Spinal cord (tissue), 9 donors: ENCODE measurements at regions not wholly inside any gene's neighbourhood (a gene's known extent, or its start where the extent isn't known, plus 50 kb on each side); places are given as distances from the start of the nearest gene placed in this dataset.

Source experiments
- DNase-seq, 6 donors: peaks; one replicate each; pipeline versions ENCODE4 v3.0.0 to v3.0.0-alpha.2; 2013 to 2015; ENCODE audit warnings: low spot score in 6 of 6, low read depth in 4 of 6
- H3K27ac ChIP-seq: one replicate; pipeline ENCODE4 v1.5.1; 2013; ENCODE audit warnings: low read depth, low read length, control low read depth
- H3K27me3 ChIP-seq: one replicate; pipeline ENCODE4 v1.6.1; 2013; ENCODE audit warnings: low read length; ENCODE audit not compliant: control insufficient read depth, insufficient read depth
- H3K36me3 ChIP-seq: one replicate; pipeline ENCODE4 v1.6.1; 2013; ENCODE audit warnings: low read length; ENCODE audit not compliant: control insufficient read depth, insufficient read depth
- H3K4me1 ChIP-seq: one replicate; pipeline ENCODE4 v1.6.1; 2013; ENCODE audit warnings: low read length; ENCODE audit not compliant: control insufficient read depth, insufficient read depth
- H3K4me3 ChIP-seq: one replicate; pipeline ENCODE4 v1.5.1; 2013; ENCODE audit warnings: low read depth, low read length, control low read depth
- H3K9me3 ChIP-seq: one replicate; pipeline ENCODE4 v1.6.1; 2013; ENCODE audit warnings: low read length; ENCODE audit not compliant: control insufficient read depth, insufficient read depth
- WGBS: methylation state at CpG from one replicate; pipeline ENCODE4 v1.1.5; 2013; ENCODE audit warnings: missing lambda C conversion rate; ENCODE audit not compliant: insufficient coverage; 5-methylcytosine and 5-hydroxymethylcytosine counted together
- donor health status: healthy.

DNA sequence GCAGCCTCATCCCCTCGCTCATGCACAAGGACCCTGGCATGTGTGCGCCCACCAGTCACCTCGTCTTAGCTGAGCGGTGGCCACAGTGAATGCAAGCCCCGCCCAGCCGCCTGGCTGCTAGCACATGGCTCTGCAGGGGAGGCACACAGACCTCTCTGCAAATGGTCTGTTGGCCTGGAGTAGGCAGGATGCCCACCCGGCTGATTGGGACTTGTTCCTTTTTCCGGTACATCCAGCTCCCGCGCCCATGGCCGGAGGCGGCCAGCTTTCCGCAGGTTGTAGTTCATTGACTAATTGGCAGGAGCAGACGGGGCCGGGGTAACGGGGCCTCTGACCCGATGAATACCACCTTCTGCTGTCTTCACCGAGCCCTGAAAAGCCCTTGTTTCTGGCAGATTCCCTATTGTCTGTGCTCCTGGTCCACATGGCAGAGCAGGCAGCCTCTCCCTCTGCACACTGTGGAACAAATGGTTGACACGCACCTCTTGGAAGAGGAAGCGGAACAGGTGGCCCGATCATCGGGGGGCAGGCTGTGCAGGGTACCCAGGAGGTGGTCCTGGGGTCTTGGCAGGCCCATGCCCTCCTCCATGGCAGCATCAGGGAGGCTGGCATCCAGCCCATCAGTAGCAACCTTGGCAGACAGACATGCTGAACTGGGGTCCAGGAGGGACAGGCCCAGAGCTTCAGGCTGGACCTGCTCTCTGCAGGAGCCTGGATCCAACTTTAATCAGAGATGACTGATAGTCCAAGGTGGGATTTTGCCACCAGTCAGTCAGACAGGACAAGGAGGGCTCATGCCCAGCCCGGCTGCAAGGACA lies 1512.0 kb downstream of the BRD1 start:
- H3K9me3 ChIP-seq, result peaks cover 4% of the 10 kb centered on the region
- H3K4me1 ChIP-seq, result peaks cover 16% of the 10 kb centered on the region
- H3K27ac ChIP-seq, result no peak overlapping the region
- peak in 2 of 6 donors; percentile 53 to 60 for DNase-seq
- peaks cover 5% of the 10 kb centered on the region for H3K27me3 ChIP-seq
- no peaks in the 10 kb centered on the region for H3K36me3 ChIP-seq
- 36% methylated on average over 23 of the region's 23 CpGs for WGBS
- no peak overlapping the region for H3K4me3 ChIP-seq

DNA sequence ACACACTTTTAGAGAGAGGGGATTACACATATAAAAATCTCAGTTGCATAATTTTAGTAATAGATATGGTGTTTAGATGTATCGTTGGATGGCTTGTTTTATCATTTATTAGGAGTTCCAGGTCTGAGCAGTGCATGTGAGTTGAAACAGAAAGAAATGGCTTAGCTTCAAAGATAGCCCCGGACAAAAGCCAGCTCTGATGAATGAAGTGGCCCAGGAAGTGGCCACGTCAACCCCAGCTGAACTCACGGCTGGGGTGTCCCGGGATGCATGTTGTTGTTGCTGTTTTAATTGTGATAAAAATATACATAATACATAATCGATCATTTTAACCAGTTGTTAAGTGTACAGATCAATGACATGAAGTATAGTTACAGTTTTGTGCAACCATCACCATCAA lies 1513.6 kb downstream of the BRD1 start:
- 59% methylated on average over 2 of the region's 6 CpGs for WGBS
- Histone ChIP-seq H3K9me3 (peaks cover 4% of the 10 kb centered on the region), H3K27ac (no peak overlapping the region), H3K36me3 (no peaks in the 10 kb centered on the region), H3K27me3 (peaks cover 3% of the 10 kb centered on the region), H3K4me3 (no peak overlapping the region), H3K4me1 (peaks cover 20% of the 10 kb centered on the region)
- no peak for DNase-seq

DNA sequence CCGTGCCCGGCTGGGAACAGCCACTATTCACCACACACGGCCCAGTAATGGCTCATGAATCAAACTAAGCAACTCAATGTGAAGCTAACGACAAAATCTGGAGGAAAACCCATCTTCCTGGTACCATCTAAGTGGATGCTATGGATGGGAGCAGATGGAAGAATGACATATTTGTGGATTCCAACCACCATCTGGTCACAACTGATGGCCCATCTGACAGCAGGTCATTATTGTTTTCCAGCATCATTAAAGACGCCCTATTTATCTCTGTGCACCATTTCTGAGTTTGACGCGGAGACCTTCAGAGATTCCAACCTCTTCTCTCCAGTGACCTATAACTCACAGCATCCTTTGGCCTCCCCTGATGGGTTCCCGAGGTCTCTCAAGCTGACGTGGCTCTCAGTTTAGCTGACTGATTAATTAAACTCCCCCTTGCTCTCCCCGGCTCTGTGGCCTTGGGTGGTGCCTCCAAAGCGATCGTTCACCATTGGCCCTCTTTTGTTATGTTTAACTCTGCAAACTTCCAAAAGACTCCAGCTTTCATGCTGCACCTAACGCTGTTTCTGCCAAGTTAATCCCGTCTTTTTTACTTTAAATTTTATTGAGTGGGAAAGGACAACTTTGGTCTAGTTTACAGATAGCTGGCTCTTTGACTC lies 1514.4 kb downstream of the BRD1 start:
- Histone ChIP-seq H3K27me3 (peaks cover 3% of the 10 kb centered on the region), H3K4me1 (peaks cover 20% of the 10 kb centered on the region), H3K27ac (no peak overlapping the region), H3K9me3 (peaks cover 4% of the 10 kb centered on the region), H3K4me3 (no peak overlapping the region), H3K36me3 (no peaks in the 10 kb centered on the region)
- peak in 1 of 6 donors; percentile 21 for DNase-seq
- 69% methylated on average over 6 of the region's 14 CpGs for WGBS

DNA sequence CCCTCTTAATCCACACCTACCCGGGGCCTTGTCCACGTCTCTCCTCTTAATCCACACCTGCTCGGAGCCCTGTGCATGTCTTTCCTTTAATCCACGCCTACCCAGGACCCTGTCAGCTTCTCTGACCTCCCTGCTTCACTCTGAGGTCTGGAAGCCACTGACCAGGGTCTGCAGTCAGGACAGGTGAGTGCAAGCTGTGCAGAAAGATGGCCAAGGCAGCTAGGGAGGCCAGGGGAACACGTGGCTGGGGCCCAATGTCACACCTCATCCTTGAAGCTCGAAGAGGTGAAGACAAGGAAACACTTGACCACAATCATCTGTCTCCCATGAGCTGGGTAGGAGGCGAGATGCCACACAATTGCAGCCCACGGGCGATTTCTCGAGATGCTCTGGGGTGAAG lies 1516.9 kb downstream of the BRD1 start:
- Histone ChIP-seq H3K4me3 (no peak overlapping the region), H3K36me3 (no peaks in the 10 kb centered on the region), H3K4me1 (peaks cover 19% of the 10 kb centered on the region), H3K9me3 (peaks cover 4% of the 10 kb centered on the region), H3K27me3 (no peaks in the 10 kb centered on the region), H3K27ac (no peak overlapping the region)
- no peak for DNase-seq
- 67% methylated on average over 4 of the region's 10 CpGs for WGBS

DNA sequence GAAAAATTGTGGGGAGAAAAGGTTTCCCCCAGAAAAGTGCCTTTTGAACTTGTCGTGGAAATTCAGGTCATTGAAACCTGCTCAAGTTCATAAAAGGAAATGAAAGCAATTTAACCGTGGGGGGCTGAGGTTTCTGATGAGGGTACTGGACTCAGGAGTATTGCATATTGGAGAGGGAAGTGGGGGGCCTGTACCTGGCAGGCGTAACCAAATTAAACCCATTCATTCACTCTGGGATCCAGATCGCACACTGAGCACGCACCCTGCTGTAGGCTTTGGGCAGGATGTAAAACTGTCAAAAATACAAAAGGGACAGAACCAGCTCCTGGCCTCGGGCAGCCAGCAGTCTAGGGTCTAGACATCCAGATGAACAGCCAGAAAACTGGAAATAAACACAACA lies 1517.4 kb downstream of the BRD1 start:
- no peaks in the 10 kb centered on the region for H3K27me3 ChIP-seq
- peak in 1 of 6 donors; percentile 74 for DNase-seq
- WGBS, result 56% methylated on average over 2 of the region's 6 CpGs
- no peaks in the 10 kb centered on the region for H3K36me3 ChIP-seq
- peaks cover 4% of the 10 kb centered on the region for H3K9me3 ChIP-seq
- H3K4me3 ChIP-seq, result no peak overlapping the region
- peaks cover 14% of the 10 kb centered on the region for H3K4me1 ChIP-seq
- H3K27ac ChIP-seq, result no peak overlapping the region

DNA sequence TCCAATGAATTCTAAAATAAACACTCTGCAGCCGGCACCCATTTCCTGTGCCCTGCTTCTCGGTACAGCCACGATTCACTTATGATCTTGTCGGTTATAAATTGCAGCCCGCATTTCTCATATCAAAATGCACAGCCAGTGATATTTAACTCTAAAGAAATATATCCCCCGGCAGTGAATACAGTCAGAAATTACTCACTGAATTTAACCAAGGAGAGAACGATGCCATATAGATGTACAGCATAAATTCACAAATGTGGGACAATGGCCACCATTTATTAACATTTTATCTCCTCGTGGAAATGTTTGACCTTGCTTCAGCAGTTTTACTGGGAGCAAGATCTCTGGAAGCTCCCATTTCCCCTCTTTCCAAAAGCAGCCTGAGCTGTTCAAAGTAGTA lies 1517.8 kb downstream of the BRD1 start:
- peaks cover 4% of the 10 kb centered on the region for H3K9me3 ChIP-seq
- DNase-seq, result peak in 1 of 6 donors; percentile 73
- H3K36me3 ChIP-seq, result no peaks in the 10 kb centered on the region
- H3K27ac ChIP-seq, result no peak overlapping the region
- H3K4me3 ChIP-seq, result no peak overlapping the region
- peaks cover 13% of the 10 kb centered on the region for H3K4me1 ChIP-seq
- no peaks in the 10 kb centered on the region for H3K27me3 ChIP-seq
- 50% methylated on average over 8 of the region's 8 CpGs for WGBS

DNA sequence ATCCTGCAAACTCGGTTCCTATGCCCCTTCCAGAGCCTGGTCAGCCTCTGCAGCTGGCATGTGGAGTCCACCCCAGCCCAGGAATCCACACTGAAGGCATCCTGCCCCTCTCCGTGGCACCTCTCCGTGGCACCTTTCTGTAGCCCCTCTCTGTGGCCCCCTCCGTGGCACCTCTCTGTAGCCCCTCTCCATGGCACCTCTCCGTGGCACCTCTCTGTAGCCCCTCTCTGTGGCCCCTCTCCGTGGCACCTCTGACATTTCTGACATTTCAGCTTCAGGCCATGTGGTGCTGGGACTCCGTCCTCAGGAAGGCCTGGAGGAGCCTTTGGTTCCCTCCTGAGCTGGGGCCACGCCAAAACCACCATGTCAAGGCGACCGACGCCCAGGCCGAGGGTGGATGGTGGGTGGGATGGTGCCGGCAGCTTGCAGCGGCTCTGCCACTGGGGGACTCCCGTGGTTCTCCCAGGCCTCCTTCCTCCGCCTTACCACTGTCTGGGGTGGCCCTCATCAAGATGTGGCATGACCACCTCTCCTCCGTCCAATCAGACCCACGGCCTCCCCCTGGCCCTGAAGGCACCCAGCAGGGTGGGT lies 1518.5 kb downstream of the BRD1 start:
- 90% methylated on average over 10 of the region's 18 CpGs for WGBS
- Histone ChIP-seq H3K4me3 (no peak overlapping the region), H3K9me3 (peaks cover 4% of the 10 kb centered on the region), H3K36me3 (no peaks in the 10 kb centered on the region), H3K4me1 (peaks cover 13% of the 10 kb centered on the region), H3K27ac (no peak overlapping the region), H3K27me3 (no peaks in the 10 kb centered on the region)
- DNase-seq, result no peak

DNA sequence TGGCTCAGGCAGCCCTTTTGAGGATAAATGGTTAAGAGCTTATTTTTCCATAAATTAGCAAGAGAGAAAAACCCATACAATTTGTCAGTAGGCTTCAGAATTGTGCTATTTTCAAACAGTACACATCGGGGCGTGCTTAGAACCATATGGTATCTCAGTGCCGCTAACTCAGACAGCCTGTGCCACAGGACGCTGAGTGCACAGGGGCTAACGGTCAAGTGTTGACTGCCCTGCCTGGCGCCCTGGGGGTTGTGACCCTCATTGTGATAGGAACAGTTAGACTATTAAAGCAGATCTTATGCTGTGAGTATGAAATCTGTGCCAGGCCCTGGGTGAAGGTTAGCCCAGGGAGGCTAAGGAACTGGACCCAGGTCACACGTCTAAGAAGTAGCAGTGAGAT lies 1519.7 kb downstream of the BRD1 start:
- H3K36me3 ChIP-seq, result no peaks in the 10 kb centered on the region
- peak in 1 of 6 donors; percentile 19 for DNase-seq
- no peaks in the 10 kb centered on the region for H3K27me3 ChIP-seq
- peaks cover 4% of the 10 kb centered on the region for H3K9me3 ChIP-seq
- no peak overlapping the region for H3K4me3 ChIP-seq
- WGBS, result 73% methylated on average over 7 of the region's 7 CpGs
- peaks cover 13% of the 10 kb centered on the region for H3K4me1 ChIP-seq
- H3K27ac ChIP-seq, result no peak overlapping the region

DNA sequence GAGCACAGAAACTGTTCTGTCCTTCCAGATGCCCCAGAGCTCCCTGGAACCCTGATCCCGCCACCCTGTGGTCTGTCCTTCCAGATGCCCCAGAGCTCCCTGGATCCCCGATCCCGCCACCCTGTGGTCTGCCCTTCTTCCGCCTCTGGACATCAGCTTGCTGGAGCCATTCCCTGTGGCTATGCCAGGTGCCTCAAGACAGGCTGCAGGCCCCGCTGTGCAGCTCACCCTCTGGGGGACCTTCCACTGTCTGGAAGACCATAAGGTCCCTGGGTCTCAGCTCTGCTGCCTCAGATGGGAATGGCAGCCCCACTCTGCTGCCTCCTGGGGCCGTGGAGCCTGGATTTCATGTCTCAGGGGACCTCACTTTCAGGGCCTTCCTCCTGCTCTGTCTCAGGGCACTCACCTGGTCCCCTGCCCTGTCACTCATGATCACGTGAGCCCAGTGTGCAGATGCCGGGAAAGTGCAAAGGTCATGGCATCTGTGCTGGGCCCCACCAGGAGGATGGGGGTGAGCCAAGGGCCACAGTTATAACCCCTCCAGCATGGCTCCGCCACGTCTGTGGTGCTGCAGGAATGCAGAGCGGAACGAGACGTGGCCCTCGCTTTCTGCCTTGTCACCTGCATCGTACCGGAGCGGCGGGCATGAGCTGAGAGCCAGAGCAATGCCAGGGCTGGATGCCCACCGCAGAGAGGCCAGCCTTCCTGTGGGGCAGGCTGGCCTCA lies 1520.7 kb downstream of the BRD1 start:
- DNase-seq, result no peak
- Histone ChIP-seq H3K27ac (no peak overlapping the region), H3K27me3 (no peaks in the 10 kb centered on the region), H3K4me1 (peaks cover 13% of the 10 kb centered on the region), H3K4me3 (no peak overlapping the region), H3K36me3 (no peaks in the 10 kb centered on the region), H3K9me3 (peaks cover 4% of the 10 kb centered on the region)
- WGBS, result 89% methylated on average over 19 of the region's 19 CpGs
